ENCODE measurements at regions not wholly inside any gene's neighbourhood (a gene's known extent, or its start where the extent isn't known, plus 50 kb on each side); places are given as distances from the start of the nearest gene placed in this dataset.
A peak's percentile ranks its signal among the peaks of the same experiment; 100 is the strongest.

DNA sequence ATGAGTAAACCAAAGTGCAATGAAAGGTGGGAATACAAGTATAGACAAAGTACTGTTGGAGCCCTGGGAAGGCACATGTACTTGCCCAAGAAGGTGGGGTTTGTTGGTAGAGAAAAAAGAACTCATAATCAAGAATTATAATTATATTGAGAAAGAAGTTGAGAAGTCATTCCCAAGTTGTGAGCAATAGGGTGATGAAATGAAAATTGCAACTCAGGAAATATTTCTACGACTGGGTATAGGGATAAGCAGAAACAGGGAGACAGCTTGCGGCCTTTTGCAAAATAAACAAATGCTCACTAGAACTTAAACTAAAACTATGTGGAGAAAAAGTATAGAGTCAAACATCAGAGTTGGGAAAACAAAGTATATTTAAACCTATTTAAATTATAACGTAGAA is 250.7 kb upstream of the FAM83B start:
- Histone ChIP-seq H3K4me1 (peaks cover 0 to 9% (median 0%) of the 10 kb centered on the region in 3 donors), H3K9me3 (no peaks in the 10 kb centered on the region), H3K27me3 (no peaks in the 10 kb centered on the region), H3K36me3 (no peaks in the 10 kb centered on the region), H3K27ac (no peak overlapping the region), H3K4me3 (no peak overlapping the region)
- TF ChIP-seq, protein P1, sequence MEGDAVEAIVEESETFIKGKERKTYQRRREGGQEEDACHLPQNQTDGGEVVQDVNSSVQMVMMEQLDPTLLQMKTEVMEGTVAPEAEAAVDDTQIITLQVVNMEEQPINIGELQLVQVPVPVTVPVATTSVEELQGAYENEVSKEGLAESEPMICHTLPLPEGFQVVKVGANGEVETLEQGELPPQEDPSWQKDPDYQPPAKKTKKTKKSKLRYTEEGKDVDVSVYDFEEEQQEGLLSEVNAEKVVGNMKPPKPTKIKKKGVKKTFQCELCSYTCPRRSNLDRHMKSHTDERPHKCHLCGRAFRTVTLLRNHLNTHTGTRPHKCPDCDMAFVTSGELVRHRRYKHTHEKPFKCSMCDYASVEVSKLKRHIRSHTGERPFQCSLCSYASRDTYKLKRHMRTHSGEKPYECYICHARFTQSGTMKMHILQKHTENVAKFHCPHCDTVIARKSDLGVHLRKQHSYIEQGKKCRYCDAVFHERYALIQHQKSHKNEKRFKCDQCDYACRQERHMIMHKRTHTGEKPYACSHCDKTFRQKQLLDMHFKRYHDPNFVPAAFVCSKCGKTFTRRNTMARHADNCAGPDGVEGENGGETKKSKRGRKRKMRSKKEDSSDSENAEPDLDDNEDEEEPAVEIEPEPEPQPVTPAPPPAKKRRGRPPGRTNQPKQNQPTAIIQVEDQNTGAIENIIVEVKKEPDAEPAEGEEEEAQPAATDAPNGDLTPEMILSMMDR (IDR thresholded peaks at IDR 0.05), result no peak
- intact Hi-C loops (cut with DNase I), result no loop called here
- ATAC-seq (no peak), FAIRE-seq (no peak), DNase-seq (no peak)
- 77 to 79% methylated on average over 3 of the region's 3 CpGs for WGBS, 2 donors

DNA sequence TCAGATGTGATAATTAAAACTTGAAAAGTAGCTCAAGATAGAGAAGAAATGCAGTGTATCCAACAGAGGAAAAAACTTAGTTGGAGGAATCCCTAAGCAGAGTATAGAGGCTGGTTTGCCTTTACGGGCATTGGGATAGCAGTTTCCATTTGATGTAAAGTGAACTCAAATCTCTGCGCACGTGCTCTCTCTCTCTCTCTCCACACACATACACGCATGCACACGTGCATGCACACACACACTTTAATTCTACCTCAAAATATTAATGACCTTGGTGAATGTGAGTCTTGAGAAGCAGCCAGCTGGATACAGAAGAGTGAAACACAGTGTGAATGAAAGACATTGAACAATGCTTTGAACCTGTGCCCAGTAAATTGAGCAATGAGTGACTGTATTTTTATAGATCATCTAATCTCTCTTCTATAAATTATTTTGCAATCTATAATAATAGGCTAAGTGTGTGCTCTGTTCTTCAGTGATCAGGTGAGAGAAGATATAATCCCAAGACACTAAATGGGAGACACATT is 247.7 kb upstream of the FAM83B start:
- H3K36me3 ChIP-seq, result no peaks in the 10 kb centered on the region
- H3K9me3 ChIP-seq, result no peaks in the 10 kb centered on the region
- DNase-seq (peak in 3 of 6 donors; percentile 12 to 17 (median 16)), ATAC-seq (peak; percentile 61 to 88 (median 78)), FAIRE-seq (no peak)
- H3K4me1 ChIP-seq, result peaks cover 0 to 9% (median 0%) of the 10 kb centered on the region in 3 donors
- no peak overlapping the region for H3K27ac ChIP-seq
- 18 to 22% methylated on average over 5 of the region's 5 CpGs for WGBS, 2 donors
- TF ChIP-seq, protein P1 (IDR thresholded peaks at IDR 0.05), result no peak
- H3K4me3 ChIP-seq, result no peak overlapping the region
- H3K27me3 ChIP-seq, result no peaks in the 10 kb centered on the region
- intact Hi-C loops (cut with DNase I), result no loop called here

DNA sequence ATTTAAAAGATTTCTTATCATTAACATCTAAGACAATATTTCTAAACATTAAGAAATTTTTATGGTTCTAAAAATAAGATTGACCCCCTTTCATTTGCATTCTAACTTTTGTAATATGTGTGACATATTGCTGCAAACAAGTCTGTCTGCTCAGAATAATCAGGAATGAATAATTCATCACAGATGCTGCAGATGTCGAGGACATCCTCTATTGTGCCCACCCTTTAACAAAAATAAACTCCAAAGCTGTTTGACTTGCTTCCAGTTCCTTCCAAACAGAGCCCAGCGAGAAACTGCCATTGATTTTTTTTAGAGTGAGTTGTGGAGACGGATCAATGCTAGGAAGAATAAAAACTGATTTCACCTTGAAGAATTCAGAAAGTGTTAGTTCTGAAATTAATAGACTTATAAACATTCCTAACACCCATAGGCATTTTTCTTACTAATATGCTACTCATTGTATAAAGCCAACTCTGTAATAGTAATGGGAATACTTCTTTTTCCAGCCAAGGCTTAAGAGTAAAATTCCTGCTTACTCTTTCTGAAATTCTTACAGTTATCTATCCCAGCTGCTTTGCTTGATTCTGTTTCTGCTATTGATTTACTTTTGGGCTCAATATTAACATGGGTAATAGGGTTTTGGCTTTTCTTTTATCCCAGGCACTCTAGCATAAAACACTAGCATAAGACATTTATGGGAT is 244.8 kb upstream of the FAM83B start:
- H3K27ac ChIP-seq, result no peak overlapping the region
- ATAC-seq (no peak), FAIRE-seq (no peak), DNase-seq (no peak)
- no peak overlapping the region for H3K4me3 ChIP-seq
- peaks cover 0 to 9% (median 0%) of the 10 kb centered on the region in 3 donors for H3K4me1 ChIP-seq
- no peaks in the 10 kb centered on the region for H3K27me3 ChIP-seq
- H3K36me3 ChIP-seq, result no peaks in the 10 kb centered on the region
- intact Hi-C loops (cut with DNase I), result no loop called here
- TF ChIP-seq, protein P1 (IDR thresholded peaks at IDR 0.05), result no peak
- H3K9me3 ChIP-seq, result no peaks in the 10 kb centered on the region
- WGBS, 2 donors, result 21% methylated on average over 3 of the region's 3 CpGs

DNA sequence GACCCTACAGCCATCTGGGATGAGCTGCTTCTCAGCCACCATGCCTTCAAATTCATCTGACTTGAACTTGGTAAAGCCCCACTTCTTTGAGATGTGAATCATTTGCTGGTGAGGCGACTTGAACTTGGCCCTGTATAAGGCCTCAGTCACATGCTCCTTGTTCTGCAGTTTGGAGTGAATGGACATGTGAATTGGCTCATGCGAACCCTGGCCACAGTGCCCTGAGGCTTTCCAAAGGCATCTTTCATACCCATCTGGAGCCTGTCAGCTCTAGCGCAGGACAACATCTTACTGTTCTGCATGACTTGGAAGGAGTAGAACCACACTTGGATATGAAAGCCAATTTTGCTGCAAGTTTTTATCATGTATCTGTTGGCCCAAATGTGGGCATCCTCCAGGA is 244.0 kb upstream of the FAM83B start:
- DNase-seq (no peak), FAIRE-seq (no peak), ATAC-seq (no peak)
- Histone ChIP-seq H3K36me3 (no peaks in the 10 kb centered on the region), H3K27me3 (no peaks in the 10 kb centered on the region), H3K9me3 (no peaks in the 10 kb centered on the region), H3K4me1 (peaks cover 0 to 9% (median 0%) of the 10 kb centered on the region in 3 donors), H3K27ac (no peak overlapping the region), H3K4me3 (no peak overlapping the region)
- intact Hi-C loops (cut with DNase I), result no loop called here
- TF ChIP-seq, protein P1 (IDR thresholded peaks at IDR 0.05), result no peak
- 94 to 97% methylated on average over 3 of the region's 3 CpGs for WGBS, 2 donors

DNA sequence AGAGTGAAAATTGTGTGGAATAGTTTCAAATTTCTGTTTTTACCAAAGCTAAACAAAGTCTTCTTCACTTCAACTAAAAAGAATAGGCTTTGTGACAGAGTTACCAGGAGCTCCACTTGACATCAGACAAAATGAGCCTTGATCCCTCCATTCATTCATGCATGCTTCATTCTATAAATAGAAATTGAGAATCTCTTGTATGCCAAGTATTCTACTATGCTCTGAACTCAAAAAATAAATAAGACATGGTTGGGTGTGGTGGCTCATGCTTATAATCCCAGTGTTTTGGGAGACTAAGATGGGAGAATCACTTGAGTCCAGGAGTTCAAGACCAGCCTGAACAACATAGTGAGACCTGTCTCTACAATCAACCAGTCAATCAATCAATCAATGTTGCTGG is 236.6 kb upstream of the FAM83B start:
- DNase-seq, result no peak
- H3K4me3 ChIP-seq, result no peak overlapping the region
- H3K4me1 ChIP-seq, result no peaks in the 10 kb centered on the region
- no peaks in the 10 kb centered on the region for H3K27me3 ChIP-seq
- no peaks in the 10 kb centered on the region for H3K36me3 ChIP-seq
- no peak for ATAC-seq
- H3K27ac ChIP-seq, result no peak overlapping the region
- TF ChIP-seq, protein P1 (IDR thresholded peaks at IDR 0.05), result no peak
- intact Hi-C loops (cut with DNase I), result no loop called here
- no peak for FAIRE-seq
- H3K9me3 ChIP-seq, result no peaks in the 10 kb centered on the region
